Stimulated activated CD4-positive, alpha-beta T cell treated with anti-CD3 and anti-CD28 coated beads, Interleukin-1b, Interleukin-23, amount 100 ng/mL, for 48 hours (primary cell): ENCODE measurements at regions not wholly inside any gene's neighbourhood (a gene's known extent, or its start where the extent isn't known, plus 50 kb on each side); places are given as distances from the start of the nearest gene placed in this dataset.
"Not testable (repeated sequence)": the region's sequence is repeated elsewhere in the genome, so short reads cannot be mapped to it uniquely, and the experiment has no call there.

ENCODE experiments used
- DNase-seq: peaks from one replicate; pipeline ENCODE4 v3.0.0-alpha.2; 2020

GRCh38 chr15:59894835-59895234 lies 109.3 kb upstream of the FOXB1 start:
- no peak for DNase-seq

DNA sequence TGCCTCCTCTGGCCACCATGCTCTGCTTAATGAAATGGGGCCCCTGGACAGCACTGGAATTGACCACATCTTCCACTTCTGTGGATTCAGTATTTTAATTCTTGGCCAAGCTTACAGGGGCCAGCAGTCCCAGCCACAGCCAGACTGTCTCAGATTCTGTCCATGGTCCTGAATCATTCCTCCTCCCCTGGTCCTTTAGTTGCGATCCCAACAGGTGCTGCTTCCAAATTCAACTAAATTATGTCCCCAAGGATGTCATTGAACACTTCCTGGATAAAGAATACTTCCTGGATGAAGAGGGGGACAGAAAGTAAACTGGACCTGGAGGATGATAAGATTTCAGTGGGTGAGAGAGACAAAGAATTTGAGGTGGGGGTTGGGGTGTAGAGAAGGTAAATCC lies 111.1 kb upstream of the FOXB1 start:
- no peak for DNase-seq

GRCh38 chr15:59887870-59888269 lies 116.2 kb upstream of the FOXB1 start:
- not testable (repeated sequence) for DNase-seq

DNA sequence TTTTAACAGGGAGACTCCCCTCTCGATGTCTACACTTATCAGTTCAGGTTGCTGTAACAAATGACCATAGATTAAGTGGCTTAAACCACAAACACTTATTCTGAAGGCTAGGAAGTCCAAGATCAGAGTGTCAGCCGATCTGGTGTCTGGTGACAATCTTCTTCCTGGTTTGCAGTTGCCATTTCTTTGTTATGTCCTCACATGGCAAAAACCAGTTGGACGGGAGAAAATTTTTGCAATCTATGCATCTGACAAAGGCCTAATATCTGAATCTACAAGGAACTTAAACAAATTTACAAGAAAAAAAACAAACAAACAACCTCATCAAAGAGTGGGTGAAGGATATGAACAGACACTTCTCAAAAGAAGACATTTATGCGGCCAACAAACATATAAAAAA lies 116.9 kb upstream of the FOXB1 start:
- no peak for DNase-seq

GRCh38 chr15:59886441-59886840 lies 117.7 kb upstream of the FOXB1 start:
- DNase-seq, result no peak

GRCh38 chr15:59885832-59886231 lies 118.3 kb upstream of the FOXB1 start:
- DNase-seq, result no peak

DNA sequence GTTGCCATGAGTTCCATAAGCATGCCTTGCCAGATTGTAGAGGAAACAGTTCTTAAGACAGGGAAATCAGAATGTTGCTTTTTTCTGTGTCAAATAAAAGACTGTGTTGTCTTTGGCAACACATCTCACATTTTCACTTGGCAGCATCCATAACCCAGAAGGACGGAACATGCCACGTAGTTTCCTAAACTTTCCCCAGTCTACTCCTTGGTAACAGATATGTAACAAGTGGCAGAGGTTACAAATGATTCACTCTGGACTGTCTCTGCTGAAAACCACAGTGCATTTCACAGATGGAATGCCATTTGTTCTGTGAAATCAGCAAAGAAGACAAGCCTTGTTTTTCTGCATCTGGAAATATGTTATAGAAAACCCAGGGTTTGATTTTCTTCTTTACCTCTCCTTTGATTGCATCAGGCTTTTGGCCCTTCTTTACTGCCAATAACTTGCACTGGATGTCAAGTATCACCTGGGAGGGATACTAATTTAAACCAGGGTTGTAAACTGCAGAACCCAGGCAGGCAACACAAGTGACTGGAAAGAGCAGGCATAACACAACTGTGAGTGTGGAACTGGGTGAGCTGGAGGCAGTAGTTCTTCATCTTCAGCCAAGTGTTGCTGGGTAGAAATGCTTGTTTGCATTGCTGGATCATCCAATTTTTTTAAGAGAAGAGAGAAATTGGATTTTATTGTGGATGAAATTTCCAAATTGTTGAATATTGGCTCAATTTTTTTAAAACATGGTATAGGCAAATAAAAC lies 124.4 kb upstream of the FOXB1 start:
- DNase-seq, result no peak

GRCh38 chr15:59876140-59876539 lies 128.0 kb upstream of the FOXB1 start:
- DNase-seq, result no peak

DNA sequence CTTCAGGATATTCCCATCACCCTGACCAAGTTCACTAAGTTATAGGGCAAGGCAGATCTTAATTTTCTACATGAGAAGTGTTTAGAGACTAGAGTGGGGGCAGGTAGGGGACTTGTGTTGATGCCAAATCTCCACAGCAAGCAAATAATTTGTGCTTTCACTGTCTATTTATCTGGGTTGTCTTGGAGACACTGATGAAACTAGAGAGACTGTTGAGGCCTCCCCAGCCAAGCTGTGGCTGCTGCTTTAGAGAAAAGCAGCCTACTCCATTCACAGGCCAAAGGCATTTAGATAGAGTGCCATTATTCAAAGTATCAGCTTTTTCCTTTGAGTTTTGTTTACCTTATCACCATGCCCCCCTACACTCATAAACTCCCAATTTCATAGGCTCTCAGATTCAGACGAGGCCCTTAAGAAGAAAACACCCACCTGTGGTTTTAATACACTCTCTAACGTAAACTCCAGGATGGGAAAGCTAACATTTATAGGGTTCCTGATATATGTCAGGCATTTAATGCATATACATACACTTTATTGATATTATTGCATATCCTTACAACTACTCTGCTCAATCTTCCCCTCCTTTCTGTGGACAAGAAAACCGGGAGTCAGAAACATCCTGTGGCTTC lies 130.4 kb upstream of the FOXB1 start:
- no peak for DNase-seq

DNA sequence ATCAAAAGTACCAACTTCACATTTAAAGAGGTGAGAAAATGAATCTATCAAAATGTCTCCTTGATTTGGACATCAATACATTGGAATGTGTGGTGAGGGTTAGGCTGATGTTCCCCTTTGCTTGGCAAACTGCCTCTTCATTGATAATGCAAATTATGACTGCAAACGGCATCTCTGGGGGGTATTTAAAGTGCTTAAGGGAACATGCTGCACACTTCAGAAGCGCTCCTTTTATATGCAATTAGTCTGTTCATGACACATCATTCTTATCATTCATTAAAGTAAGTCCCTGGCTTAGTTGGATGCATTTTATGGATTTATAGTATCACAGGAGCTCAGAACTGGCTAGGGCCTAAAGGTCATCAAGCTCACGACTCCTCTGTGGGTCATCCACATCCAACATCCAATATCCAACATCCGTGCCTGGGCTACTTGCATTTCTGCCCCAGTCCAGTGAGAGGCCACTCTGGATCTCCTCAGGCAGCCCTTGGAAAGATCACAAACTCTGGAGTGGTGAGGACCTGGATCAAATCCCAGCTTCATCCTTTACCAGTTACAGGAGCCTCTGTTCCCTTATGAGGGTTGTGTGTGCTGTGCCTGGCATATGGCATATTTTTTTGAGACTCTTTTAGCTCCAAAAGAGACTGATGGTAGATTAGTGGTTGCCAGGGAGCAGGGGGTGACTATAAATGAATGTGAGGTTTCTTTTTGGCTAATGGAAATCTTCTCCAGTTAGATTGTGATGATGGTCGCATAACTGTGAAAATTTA lies 136.8 kb upstream of the FOXB1 start:
- DNase-seq, result no peak

DNA sequence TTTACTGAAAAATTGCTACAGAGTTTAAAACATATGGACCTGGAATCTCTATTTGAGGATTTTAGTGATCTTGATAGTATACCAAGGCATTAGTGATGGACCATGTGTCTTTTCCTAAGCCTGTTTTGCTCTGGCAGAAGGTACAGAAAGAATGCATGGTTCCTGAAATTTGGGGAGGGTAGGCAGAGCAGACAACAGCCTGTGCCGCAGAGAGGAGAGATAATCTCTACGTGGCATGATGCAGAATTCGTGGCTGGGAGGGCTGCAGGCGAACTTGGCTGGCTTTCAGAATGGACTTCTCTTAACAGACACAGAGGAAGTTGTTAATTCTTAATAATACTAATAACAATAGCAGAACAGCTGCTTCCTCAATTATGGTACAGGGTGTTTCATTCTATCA lies 137.5 kb upstream of the FOXB1 start:
- DNase-seq, result no peak

DNA sequence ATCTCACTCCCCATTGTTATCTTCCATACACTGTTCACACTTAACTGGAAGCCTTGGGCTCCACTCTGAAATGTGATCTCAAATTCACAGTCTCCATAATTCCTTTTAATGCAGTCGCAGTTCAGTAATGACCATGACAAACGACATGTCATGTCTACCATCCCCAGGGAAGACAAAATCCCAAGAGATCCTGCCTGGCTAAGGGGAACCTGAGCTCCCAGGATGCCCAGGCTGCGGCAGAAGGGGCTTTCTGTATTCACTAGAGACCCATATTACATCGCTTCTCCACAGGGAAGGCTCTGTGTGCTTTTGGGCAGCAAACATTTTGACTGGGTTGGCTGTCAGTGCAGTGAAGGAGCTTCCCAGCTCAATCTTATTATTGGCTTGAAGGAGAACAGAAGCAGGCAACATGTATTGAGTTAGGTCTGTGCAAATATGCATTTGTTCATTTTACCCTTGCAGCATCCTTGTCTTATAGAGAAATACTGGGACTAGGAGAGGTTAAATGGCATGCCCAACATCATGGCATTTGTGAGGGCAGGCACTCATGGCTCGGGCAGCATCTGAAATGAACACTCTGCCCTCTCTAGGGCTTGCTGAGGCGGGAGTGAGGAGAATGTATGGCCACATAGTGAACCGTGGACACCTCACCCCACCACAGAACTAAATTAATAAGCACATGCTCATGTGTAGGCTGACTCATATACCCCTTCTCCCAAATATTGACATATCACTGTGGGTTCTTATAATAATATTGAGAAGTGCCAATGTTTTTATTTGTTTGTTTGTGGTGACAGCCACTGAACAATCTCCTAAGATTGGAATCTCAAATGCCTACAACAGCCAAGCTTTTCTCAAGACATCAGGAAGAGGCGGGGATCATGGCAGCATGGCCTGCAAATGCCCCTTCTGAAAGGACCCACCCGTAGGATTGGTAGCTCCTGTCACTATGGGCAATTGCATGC lies 141.6 kb upstream of the FOXB1 start:
- DNase-seq, result no peak

DNA sequence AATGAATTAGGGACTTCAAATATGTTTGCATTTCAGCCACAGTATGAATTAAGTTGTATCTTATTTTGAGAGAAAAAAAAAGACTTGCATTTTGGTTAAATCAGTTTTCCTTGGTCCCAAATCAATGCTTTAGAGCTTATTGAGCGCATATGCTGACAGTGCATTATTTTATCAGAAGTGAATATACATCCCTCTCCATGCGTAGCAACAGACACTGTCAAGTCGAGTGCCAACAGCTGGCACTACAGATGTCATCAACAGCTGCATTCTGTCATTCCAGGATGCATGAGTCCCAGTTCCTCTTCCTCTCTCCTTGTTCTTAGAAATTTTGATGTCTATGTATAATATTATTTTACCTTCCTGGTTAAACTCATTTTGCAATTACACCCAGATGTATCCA lies 156.1 kb upstream of the FOXB1 start:
- DNase-seq, result no peak

DNA sequence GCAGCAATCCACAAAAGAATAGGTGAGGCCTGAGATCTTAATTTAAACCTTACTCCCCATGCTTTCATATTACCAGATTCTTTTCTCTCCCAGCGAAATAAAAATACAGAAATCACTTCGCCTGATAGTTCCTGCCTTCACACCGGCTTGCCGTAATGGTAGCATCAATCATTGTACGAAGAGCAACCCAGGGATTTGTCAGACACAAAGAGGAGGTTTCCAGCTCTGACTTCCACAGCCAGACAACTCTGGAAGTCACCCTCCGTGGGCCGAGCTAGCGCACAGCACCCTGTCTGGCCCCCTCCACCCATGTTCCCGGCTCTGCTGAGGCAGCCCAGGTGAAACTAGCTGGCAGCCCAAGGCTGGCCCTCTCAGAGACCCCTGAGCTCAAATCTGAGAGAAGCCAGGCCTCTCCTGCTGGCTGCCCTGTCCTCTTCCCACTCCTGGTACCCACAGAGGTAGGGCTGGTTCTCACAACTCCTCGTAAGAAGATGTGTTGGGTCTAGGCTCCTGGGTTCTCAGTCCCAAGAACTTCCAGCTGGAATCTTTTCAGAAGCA lies 156.9 kb upstream of the BNIP2 start:
- DNase-seq, result no peak

GRCh38 chr15:59843609-59844008 lies 154.5 kb upstream of the BNIP2 start:
- DNase-seq, result no peak

DNA sequence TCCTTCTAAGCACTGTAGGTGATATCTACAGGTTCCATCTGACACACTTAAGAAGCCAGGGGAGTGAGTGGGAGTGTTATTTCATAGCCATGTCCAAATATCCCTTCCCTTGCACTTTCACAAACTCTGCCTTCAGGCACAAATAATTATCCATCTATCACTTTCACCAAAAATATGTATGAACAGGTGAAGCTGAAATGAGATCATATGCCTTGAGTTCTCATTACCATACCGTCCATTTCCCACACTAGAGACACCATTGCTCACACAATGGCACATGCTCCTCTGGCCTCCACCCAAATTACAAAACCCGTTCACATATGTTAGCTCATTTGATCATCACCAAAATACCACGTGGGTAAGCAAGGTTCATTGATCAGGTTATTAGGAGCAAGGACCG lies 151.9 kb upstream of the BNIP2 start:
- DNase-seq, result no peak

- DNase-seq, result no peak
These were observed 150.8 kb upstream of the BNIP2 start for GRCh38 chr15:59839906-59840305.

DNA sequence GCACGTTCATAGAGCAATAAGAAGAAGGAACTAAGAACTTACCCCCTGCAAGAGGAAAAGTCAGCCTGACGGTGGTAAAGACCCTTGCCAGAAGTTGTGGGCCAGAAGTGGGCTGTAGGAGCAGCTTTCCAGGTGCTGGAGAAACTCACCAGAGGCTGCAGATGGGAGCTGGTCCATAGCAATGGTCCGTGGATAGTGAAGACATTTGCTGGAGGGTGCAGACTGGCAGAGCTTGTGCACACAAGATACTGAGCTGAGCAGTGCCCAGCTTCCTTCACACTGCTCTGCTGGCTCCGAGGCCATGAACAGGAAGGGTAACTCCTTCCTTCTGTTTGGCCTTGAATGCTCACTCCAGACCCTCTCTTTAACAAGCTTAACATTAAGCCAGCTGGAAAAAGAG lies 149.8 kb upstream of the BNIP2 start:
- DNase-seq, result no peak

GRCh38 chr15:59835776-59836175 lies 146.7 kb upstream of the BNIP2 start:
- no peak for DNase-seq

- no peak for DNase-seq
These were observed 145.4 kb upstream of the BNIP2 start for GRCh38 chr15:59834528-59834927.

DNA sequence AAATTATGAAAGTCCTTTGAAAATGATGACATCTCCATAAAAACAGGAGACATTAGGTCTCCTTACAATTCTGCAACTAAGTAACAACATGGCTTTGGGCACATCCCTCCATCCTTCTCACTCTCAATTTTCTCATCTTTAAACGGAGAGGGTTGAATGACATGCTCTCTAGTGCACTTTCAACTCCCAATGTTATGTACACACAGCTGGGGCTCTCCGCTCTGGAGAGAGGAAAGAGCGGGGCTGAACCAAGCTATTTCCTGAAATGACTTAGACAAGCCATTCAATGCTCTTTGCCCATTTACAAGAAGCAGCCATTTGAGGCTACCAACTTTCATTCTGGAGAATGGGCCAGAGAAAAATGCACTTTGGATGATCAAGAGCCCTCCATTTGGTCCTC lies 144.2 kb upstream of the BNIP2 start:
- no peak for DNase-seq

DNA sequence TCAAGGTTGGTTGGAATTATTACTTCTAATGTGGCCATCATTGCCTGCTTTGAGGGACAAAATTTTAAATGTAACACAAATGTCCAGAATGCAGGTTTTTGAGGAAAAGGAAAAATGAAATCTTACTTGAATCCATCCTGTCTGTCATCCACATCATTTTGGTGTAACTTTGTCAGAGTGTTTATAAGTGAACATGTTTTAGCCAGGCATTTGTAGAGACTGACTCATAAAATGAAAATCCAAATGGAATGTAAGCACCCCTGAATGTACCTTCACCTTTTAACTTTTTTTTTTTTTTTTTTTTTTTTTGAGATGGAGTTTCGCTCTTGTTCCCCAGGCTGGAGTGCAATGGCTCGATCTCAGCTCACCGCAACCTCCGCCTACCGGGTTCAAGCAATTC lies 141.8 kb upstream of the BNIP2 start:
- no peak for DNase-seq

DNA sequence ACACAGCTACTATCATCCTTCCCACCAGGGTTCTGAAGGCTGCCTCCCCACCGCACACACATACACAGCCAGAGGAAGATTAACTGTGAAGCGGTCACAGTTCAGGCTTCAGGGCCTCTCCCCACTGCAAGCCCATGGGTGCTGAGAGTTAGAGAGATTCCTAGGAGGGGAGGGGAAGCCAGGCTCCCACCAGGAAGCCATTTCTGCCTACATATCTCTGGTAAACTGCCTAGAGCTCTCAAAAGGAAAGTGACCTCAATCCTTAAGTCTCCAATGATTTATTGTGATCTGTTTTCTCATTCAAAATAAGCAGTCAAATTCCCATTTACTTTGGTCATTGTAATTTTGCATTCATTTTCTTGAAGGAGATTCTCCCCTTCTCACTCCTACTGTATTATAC lies 141.0 kb upstream of the BNIP2 start:
- DNase-seq, result no peak
